Aorta (tissue), 5 donors: ENCODE measurements at regions not wholly inside any gene's neighbourhood (a gene's known extent, or its start where the extent isn't known, plus 50 kb on each side); places are given as distances from the start of the nearest gene placed in this dataset.

Experiments
- ATAC-seq: fragments of 200-7000 bp; cut with Tn5 transposase; one replicate; pipeline ENCODE4 v1.9.1; 2022; ENCODE audit warnings: moderate library complexity; ENCODE audit not compliant: low FRiP score
- DNase-seq, 2 donors: peaks; one replicate each; pipeline ENCODE4 v3.0.0-alpha.2; 2020
- H3K27ac ChIP-seq, 2 donors: one replicate each; pipeline ENCODE4 v1.5.1; 2013; ENCODE audit warnings: low read length in 2 of 2, mild to moderate bottlenecking in 2 of 2, moderate library complexity in 2 of 2, control low read depth in 1 of 2, inconsistent platforms in 1 of 2, low read depth in 1 of 2
- H3K27me3 ChIP-seq, 2 donors: one replicate each; pipeline ENCODE4 v1.6.1; 2013; ENCODE audit warnings: control low read depth in 1 of 2, low read length in 1 of 2, mild to moderate bottlenecking in 1 of 2, moderate library complexity in 1 of 2; ENCODE audit not compliant: insufficient read depth in 2 of 2, control insufficient read depth in 1 of 2
- H3K36me3 ChIP-seq, 2 donors: one replicate each; pipeline ENCODE4 v1.6.1; 2013; ENCODE audit warnings: control low read depth in 1 of 2, low read length in 1 of 2, mild to moderate bottlenecking in 1 of 2; ENCODE audit not compliant: insufficient read depth in 2 of 2, control insufficient read depth in 1 of 2
- H3K4me1 ChIP-seq, 2 donors: one replicate each; pipeline ENCODE4 v1.6.1; 2013; ENCODE audit warnings: low read length in 2 of 2, control low read depth in 1 of 2, mild to moderate bottlenecking in 1 of 2, moderate library complexity in 1 of 2; ENCODE audit not compliant: insufficient read depth in 2 of 2, control insufficient read depth in 1 of 2
- H3K4me3 ChIP-seq, 2 donors: one replicate each; pipeline ENCODE4 v1.5.1; 2013; ENCODE audit warnings: low read length in 2 of 2, control low read depth in 1 of 2, mild to moderate bottlenecking in 1 of 2
- H3K9me3 ChIP-seq: one replicate; pipeline ENCODE4 v1.6.1; 2013; ENCODE audit warnings: mild to moderate bottlenecking, low read length; ENCODE audit not compliant: control insufficient read depth
- WGBS, 2 donors: extraction: QIAGEN DNeasy Blood & Tissue Kit; methylation state at CpG; one replicate each; pipeline ENCODE4 v1.1.7; 2013; 5-methylcytosine and 5-hydroxymethylcytosine counted together
- intact Hi-C, 2 donors: fragments of 100-400 bp; cut with DNase I; formaldehyde crosslinking; loops; one replicate each; pipeline versions ENCODE4 v1.14.2 to v1.15.0; 2022
- donor health status: healthy with polysubstance abuse.
- donor health status: Bipolar disorder and iron deficiency.
- donor health status: DM: no; HTN: no; CAD: no.
- donor health status: DM: no; HTN: no; CAD: no.
- donor health status: DM: yes; HTN: yes; CAD: no.

- no peaks in the 10 kb centered on the region for H3K36me3 ChIP-seq
- ATAC-seq (no peak), DNase-seq (no peak)
- WGBS, 2 donors, result 55 to 73% methylated on average over 7 of the region's 7 CpGs
- no peaks in the 10 kb centered on the region for H3K4me1 ChIP-seq
- H3K27ac ChIP-seq, result no peak overlapping the region
- no peak overlapping the region for H3K4me3 ChIP-seq
- intact Hi-C loops, result no loop called here
- H3K9me3 ChIP-seq, result no peaks in the 10 kb centered on the region
- H3K27me3 ChIP-seq, result no peaks in the 10 kb centered on the region
Measured at GRCh38 chr6:193773-194310, 98.4 kb upstream of the DUSP22 start.

GRCh38 chr6:195861-196360 lies 96.4 kb upstream of the DUSP22 start:
- Histone ChIP-seq H3K36me3 (no peaks in the 10 kb centered on the region), H3K9me3 (no peaks in the 10 kb centered on the region), H3K4me1 (no peaks in the 10 kb centered on the region), H3K27ac (no peak overlapping the region), H3K27me3 (no peaks in the 10 kb centered on the region), H3K4me3 (no peak overlapping the region)
- 20 to 24% methylated on average over 3 of the region's 3 CpGs for WGBS, 2 donors
- peak; percentile 77 for ATAC-seq
- peak in 1 of 2 donors; percentile 62 for DNase-seq
- intact Hi-C loops, result no loop called here

- intact Hi-C loops, result no loop called here
- ATAC-seq, result no peak
- Histone ChIP-seq H3K4me3 (no peak overlapping the region), H3K36me3 (no peaks in the 10 kb centered on the region), H3K27ac (no peak overlapping the region), H3K27me3 (no peaks in the 10 kb centered on the region), H3K4me1 (no peaks in the 10 kb centered on the region), H3K9me3 (no peaks in the 10 kb centered on the region)
- no peak for DNase-seq
- WGBS, 2 donors, result 98% methylated on average over 2 of the region's 2 CpGs
Measured at GRCh38 chr6:196543-196942, 95.7 kb upstream of the DUSP22 start.

GRCh38 chr6:203661-204060 lies 88.6 kb upstream of the DUSP22 start:
- WGBS, 2 donors, result 84 to 86% methylated on average over 9 of the region's 9 CpGs
- H3K36me3 ChIP-seq, result no peaks in the 10 kb centered on the region
- H3K4me3 ChIP-seq, result no peak overlapping the region
- intact Hi-C loops, result no loop called here
- H3K4me1 ChIP-seq, result no peaks in the 10 kb centered on the region
- ATAC-seq (no peak), DNase-seq (no peak)
- H3K27me3 ChIP-seq, result peaks cover 0 to 2% of the 10 kb centered on the region in 2 donors
- no peaks in the 10 kb centered on the region for H3K9me3 ChIP-seq
- no peak overlapping the region for H3K27ac ChIP-seq

- Histone ChIP-seq H3K27me3 (peaks cover 0 to 2% of the 10 kb centered on the region in 2 donors), H3K27ac (no peak overlapping the region), H3K9me3 (no peaks in the 10 kb centered on the region), H3K36me3 (no peaks in the 10 kb centered on the region), H3K4me1 (no peaks in the 10 kb centered on the region), H3K4me3 (no peak overlapping the region)
- no peak for ATAC-seq
- 44 to 54% methylated on average over 12 of the region's 12 CpGs for WGBS, 2 donors
- intact Hi-C loops, result no loop called here
- no peak for DNase-seq
Measured at GRCh38 chr6:206264-206663, 86.0 kb upstream of the DUSP22 start.

- Histone ChIP-seq H3K9me3 (no peaks in the 10 kb centered on the region), H3K4me1 (no peaks in the 10 kb centered on the region), H3K27ac (no peak overlapping the region), H3K4me3 (no peak overlapping the region), H3K36me3 (no peaks in the 10 kb centered on the region), H3K27me3 (no peaks in the 10 kb centered on the region)
- 79 to 81% methylated on average over 12 of the region's 12 CpGs for WGBS, 2 donors
- intact Hi-C loops, result no loop called here
- ATAC-seq, result no peak
- DNase-seq, result no peak
Measured at GRCh38 chr6:208364-208763, 83.9 kb upstream of the DUSP22 start.

GRCh38 chr6:208938-209337 lies 83.3 kb upstream of the DUSP22 start:
- no peaks in the 10 kb centered on the region for H3K4me1 ChIP-seq
- DNase-seq, result no peak
- no peak for ATAC-seq
- intact Hi-C loops, result no loop called here
- H3K36me3 ChIP-seq, result no peaks in the 10 kb centered on the region
- 87 to 89% methylated on average over 7 of the region's 7 CpGs for WGBS, 2 donors
- no peak overlapping the region for H3K27ac ChIP-seq
- no peaks in the 10 kb centered on the region for H3K27me3 ChIP-seq
- peaks cover 2% of the 10 kb centered on the region for H3K9me3 ChIP-seq
- H3K4me3 ChIP-seq, result no peak overlapping the region

- no peak overlapping the region for H3K27ac ChIP-seq
- DNase-seq (no peak), ATAC-seq (no peak)
- peaks cover 2% of the 10 kb centered on the region for H3K9me3 ChIP-seq
- WGBS, 2 donors, result 82 to 89% methylated on average over 27 of the region's 27 CpGs
- H3K36me3 ChIP-seq, result no peaks in the 10 kb centered on the region
- H3K27me3 ChIP-seq, result no peaks in the 10 kb centered on the region
- H3K4me3 ChIP-seq, result no peak overlapping the region
- H3K4me1 ChIP-seq, result no peaks in the 10 kb centered on the region
- intact Hi-C loops, result no loop called here
Measured at GRCh38 chr6:209432-210103, 82.7 kb upstream of the DUSP22 start.

GRCh38 chr6:210104-210456 lies 82.2 kb upstream of the DUSP22 start:
- H3K4me3 ChIP-seq, result no peak overlapping the region
- ATAC-seq, result no peak
- H3K4me1 ChIP-seq, result no peaks in the 10 kb centered on the region
- peaks cover 2% of the 10 kb centered on the region for H3K9me3 ChIP-seq
- intact Hi-C loops, result no loop called here
- DNase-seq, result no peak
- no peak overlapping the region for H3K27ac ChIP-seq
- no peaks in the 10 kb centered on the region for H3K27me3 ChIP-seq
- WGBS, 2 donors, result 88 to 89% methylated on average over 7 of the region's 7 CpGs
- H3K36me3 ChIP-seq, result no peaks in the 10 kb centered on the region
